ENCODE measurements at regions not wholly inside any gene's neighbourhood (a gene's known extent, or its start where the extent isn't known, plus 50 kb on each side); places are given as distances from the start of the nearest gene placed in this dataset.

GRCh38 chrX:39716401-39716800 lies 381.4 kb downstream of the BCOR start:
- no peak overlapping the region for H3K27ac ChIP-seq (ENCODE audit: low read length)
- H3K27me3 ChIP-seq (ENCODE audit: control insufficient read depth, insufficient read depth, low read length) = peaks cover 46% of the 10 kb centered on the region
- DNase-seq = no peak
- no peak overlapping the region for H3K4me3 ChIP-seq (ENCODE audit: low read length)
- no peaks in the 10 kb centered on the region for H3K9me3 ChIP-seq (replicated peaks; ENCODE audit: control insufficient read depth, low read depth, low read length)
- 58% methylated on average over 7 of the region's 8 CpGs for WGBS (ENCODE audit: insufficient coverage)
- H3K36me3 ChIP-seq (ENCODE audit: control insufficient read depth, insufficient read depth, low read length) = no peaks in the 10 kb centered on the region
- no peaks in the 10 kb centered on the region for H3K4me1 ChIP-seq (ENCODE audit: control insufficient read depth, insufficient read depth, low read length)

DNA sequence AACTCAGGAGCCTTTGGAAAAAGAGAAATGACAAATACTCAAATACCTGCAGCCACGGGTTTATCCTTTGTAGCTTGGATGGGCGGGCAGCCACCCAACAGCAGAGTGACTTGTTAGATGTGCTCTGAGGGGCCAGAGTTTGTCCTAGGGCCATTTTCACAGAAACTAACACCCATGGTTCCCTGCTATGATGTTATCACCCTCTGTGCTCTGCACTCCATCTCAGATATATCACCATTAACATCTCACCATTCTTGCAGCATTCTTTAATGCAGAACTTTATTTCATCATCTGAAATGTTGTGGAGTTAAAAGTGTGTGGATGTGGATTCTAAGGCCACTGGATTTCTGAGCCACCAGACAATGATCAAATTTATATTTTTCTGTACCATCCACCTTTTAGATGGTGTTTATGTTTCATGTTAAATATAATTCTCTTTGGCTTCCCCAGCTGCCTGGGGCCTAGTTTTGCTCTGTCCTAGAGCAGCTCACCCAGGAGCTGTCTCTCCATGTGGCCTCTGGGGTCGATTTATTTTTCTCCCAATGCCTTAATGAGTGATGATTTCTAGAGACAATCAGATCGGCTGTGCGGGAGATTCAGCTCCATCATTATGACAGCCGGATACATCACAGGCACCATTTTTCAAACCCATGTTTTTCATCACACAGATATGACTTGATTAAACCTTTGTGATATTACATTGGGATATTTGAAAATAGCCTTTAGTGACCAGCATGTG lies 380.8 kb downstream of the BCOR start:
- peaks cover 48% of the 10 kb centered on the region for H3K27me3 ChIP-seq (ENCODE audit: control insufficient read depth, insufficient read depth, low read length)
- DNase-seq = no peak
- H3K4me3 ChIP-seq (ENCODE audit: low read length) = no peak overlapping the region
- H3K9me3 ChIP-seq (replicated peaks; ENCODE audit: control insufficient read depth, low read depth, low read length) = no peaks in the 10 kb centered on the region
- WGBS (ENCODE audit: insufficient coverage) = 72% methylated on average over 2 of the region's 6 CpGs
- no peak overlapping the region for H3K27ac ChIP-seq (ENCODE audit: low read length)
- no peaks in the 10 kb centered on the region for H3K36me3 ChIP-seq (ENCODE audit: control insufficient read depth, insufficient read depth, low read length)
- peaks cover 2% of the 10 kb centered on the region for H3K4me1 ChIP-seq (ENCODE audit: control insufficient read depth, insufficient read depth, low read length)

DNA sequence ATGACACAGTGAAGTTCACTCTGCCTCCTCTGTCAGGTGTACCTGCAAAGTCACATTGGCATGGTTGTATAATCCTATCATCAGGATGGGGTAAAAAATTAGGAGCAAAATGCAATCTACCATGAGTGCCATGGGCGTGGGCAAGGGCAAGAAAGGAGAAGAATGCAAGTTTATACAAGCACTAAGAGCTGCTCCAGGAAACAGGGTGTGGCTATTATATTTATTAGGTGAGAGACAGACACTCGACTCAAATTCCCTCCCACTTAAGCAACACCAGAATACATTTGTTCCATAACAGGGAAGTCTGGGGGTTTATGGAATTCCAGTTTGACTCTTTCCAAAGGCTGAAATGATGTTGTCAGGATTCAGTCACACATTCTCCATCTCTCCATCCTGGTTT lies 378.8 kb downstream of the BCOR start:
- Histone ChIP-seq H3K36me3 (ENCODE audit: control insufficient read depth, insufficient read depth, low read length) (no peaks in the 10 kb centered on the region), H3K27ac (ENCODE audit: low read length) (no peak overlapping the region), H3K4me1 (ENCODE audit: control insufficient read depth, insufficient read depth, low read length) (peaks cover 4% of the 10 kb centered on the region), H3K27me3 (ENCODE audit: control insufficient read depth, insufficient read depth, low read length) (peaks cover 47% of the 10 kb centered on the region), H3K9me3 (replicated peaks; ENCODE audit: control insufficient read depth, low read depth, low read length) (no peaks in the 10 kb centered on the region), H3K4me3 (ENCODE audit: low read length) (no peak overlapping the region)
- WGBS (ENCODE audit: insufficient coverage) = no CpG with 5 or more reads among the region's 2 CpGs
- DNase-seq = no peak

DNA sequence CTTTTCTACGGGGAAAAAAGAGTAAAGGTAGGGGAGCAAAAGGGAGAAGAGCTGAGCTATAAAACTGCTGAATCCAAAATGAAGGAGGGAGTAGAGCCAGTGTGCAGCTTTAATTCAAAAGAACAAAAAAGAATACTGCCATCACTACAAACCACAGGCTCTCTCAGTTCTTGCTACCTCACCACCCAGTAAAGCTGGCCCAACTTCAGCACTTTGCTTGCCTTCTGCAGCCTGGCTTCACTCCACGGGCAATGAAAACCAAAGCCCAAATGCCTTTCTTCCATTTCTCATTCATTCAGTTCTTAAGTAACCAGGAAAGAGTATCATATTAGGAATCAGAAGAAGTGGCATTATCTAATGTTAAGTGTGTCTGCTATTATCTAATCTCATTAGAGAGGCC lies 376.8 kb downstream of the BCOR start:
- DNase-seq = no peak
- H3K27ac ChIP-seq (ENCODE audit: low read length) = no peak overlapping the region
- WGBS (ENCODE audit: insufficient coverage) = no CpG with 5 or more reads among the region's 2 CpGs
- H3K36me3 ChIP-seq (ENCODE audit: control insufficient read depth, insufficient read depth, low read length) = no peaks in the 10 kb centered on the region
- peaks cover 43% of the 10 kb centered on the region for H3K27me3 ChIP-seq (ENCODE audit: control insufficient read depth, insufficient read depth, low read length)
- no peaks in the 10 kb centered on the region for H3K9me3 ChIP-seq (replicated peaks; ENCODE audit: control insufficient read depth, low read depth, low read length)
- peaks cover 5% of the 10 kb centered on the region for H3K4me1 ChIP-seq (ENCODE audit: control insufficient read depth, insufficient read depth, low read length)
- no peak overlapping the region for H3K4me3 ChIP-seq (ENCODE audit: low read length)

DNA sequence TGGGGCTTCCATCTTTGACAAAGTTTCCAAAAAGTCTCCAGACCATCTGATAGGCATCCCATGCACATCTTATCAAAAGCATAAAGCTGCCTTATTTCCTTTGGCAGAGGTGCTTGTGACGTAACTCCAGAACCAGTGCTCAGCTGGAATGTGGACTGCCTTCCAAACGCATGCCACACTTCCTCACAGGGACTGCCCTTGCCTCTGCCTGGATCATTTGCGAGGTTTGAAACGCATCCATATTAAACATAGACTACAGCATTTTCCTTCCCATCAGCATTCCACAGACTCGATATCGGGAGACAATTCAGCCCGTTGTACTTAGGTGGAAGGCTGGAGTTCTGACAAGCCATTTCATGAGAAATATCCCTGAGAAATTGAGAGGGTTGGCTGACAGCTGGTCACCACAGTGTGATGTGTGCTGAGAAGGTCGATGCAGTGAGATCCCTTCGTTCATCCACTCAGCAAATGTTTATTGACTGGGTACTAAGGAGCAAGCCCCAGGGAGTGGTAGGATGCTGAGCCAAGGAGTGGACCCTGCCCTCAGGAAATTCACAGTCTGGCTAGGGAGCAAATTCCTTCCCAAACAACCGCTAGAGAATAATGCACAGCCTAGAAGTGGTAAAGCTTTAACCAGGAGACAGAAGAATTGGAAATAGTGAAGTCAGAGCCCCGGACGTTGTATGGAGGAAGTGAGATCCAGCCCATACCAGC lies 376.0 kb downstream of the BCOR start:
- no peak overlapping the region for H3K4me3 ChIP-seq (ENCODE audit: low read length)
- WGBS (ENCODE audit: insufficient coverage) = 69% methylated on average over 6 of the region's 12 CpGs
- H3K27me3 ChIP-seq (ENCODE audit: control insufficient read depth, insufficient read depth, low read length) = peaks cover 39% of the 10 kb centered on the region
- DNase-seq = no peak
- no peaks in the 10 kb centered on the region for H3K9me3 ChIP-seq (replicated peaks; ENCODE audit: control insufficient read depth, low read depth, low read length)
- H3K4me1 ChIP-seq (ENCODE audit: control insufficient read depth, insufficient read depth, low read length) = peaks cover 9% of the 10 kb centered on the region
- H3K27ac ChIP-seq (ENCODE audit: low read length) = no peak overlapping the region
- no peaks in the 10 kb centered on the region for H3K36me3 ChIP-seq (ENCODE audit: control insufficient read depth, insufficient read depth, low read length)

DNA sequence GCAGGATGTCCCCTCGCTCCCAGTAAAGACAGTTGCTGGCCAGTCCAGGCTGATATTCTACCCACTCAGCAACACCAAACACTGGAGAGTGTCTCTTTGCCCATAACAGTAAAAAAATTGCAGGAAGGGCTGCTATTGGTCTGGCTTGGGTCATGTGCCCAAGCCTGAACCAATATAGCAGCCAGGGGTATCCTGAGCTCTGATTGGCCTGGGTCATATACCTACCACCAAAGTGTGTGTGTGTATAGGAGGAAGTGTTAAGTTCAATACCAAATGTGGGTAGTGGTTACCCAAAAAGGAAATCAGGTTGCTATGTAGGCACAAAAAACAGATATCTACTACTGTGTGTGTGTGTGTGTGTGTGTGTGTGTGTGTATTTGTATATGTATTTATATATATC lies 373.2 kb downstream of the BCOR start:
- peaks cover 3% of the 10 kb centered on the region for H3K9me3 ChIP-seq (replicated peaks; ENCODE audit: control insufficient read depth, low read depth, low read length)
- H3K4me1 ChIP-seq (ENCODE audit: control insufficient read depth, insufficient read depth, low read length) = peaks cover 24% of the 10 kb centered on the region
- no peak overlapping the region for H3K4me3 ChIP-seq (ENCODE audit: low read length)
- 57% methylated on average over 1 of the region's 1 CpG for WGBS (ENCODE audit: insufficient coverage)
- H3K36me3 ChIP-seq (ENCODE audit: control insufficient read depth, insufficient read depth, low read length) = no peaks in the 10 kb centered on the region
- H3K27ac ChIP-seq (ENCODE audit: low read length) = no peak overlapping the region
- no peak for DNase-seq
- peaks cover 52% of the 10 kb centered on the region for H3K27me3 ChIP-seq (ENCODE audit: control insufficient read depth, insufficient read depth, low read length)

- Histone ChIP-seq H3K4me1 (ENCODE audit: control insufficient read depth, insufficient read depth, low read length) (peaks cover 29% of the 10 kb centered on the region), H3K27ac (ENCODE audit: low read length) (no peak overlapping the region), H3K9me3 (replicated peaks; ENCODE audit: control insufficient read depth, low read depth, low read length) (peaks cover 3% of the 10 kb centered on the region), H3K4me3 (ENCODE audit: low read length) (no peak overlapping the region), H3K36me3 (ENCODE audit: control insufficient read depth, insufficient read depth, low read length) (no peaks in the 10 kb centered on the region), H3K27me3 (ENCODE audit: control insufficient read depth, insufficient read depth, low read length) (peaks cover 53% of the 10 kb centered on the region)
- 84% methylated on average over 4 of the region's 4 CpGs for WGBS (ENCODE audit: insufficient coverage)
- no peak for DNase-seq
Measured at GRCh38 chrX:39725114-39725513, 372.6 kb downstream of the BCOR start.

- Histone ChIP-seq H3K36me3 (ENCODE audit: control insufficient read depth, insufficient read depth, low read length) (no peaks in the 10 kb centered on the region), H3K27me3 (ENCODE audit: control insufficient read depth, insufficient read depth, low read length) (peaks cover 52% of the 10 kb centered on the region), H3K4me1 (ENCODE audit: control insufficient read depth, insufficient read depth, low read length) (peaks cover 38% of the 10 kb centered on the region), H3K27ac (ENCODE audit: low read length) (peak overlapping the region; percentile 47), H3K9me3 (replicated peaks; ENCODE audit: control insufficient read depth, low read depth, low read length) (peaks cover 3% of the 10 kb centered on the region), H3K4me3 (ENCODE audit: low read length) (no peak overlapping the region)
- DNase-seq = peak; percentile 84
- WGBS (ENCODE audit: insufficient coverage) = 34% methylated on average over 3 of the region's 13 CpGs
Measured at GRCh38 chrX:39725928-39726619, 371.7 kb downstream of the BCOR start.

DNA sequence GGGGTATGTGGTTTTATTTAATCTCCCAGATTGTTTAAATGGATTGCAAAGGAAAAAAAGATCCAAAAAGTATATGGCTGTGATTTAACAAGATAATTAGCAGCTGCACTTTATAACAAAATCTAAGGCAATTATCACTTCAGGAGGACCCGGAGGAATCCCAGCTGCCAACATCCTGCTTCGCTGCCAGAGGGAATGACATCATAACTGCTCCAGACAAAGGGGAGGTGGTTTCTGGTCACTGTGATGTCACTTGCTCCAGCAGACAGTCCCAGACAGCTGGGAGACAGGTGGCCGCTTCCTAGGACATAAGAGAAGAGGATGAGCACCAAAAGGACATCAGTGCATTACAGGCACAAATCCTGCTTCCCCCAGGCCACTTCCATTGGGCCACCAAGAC lies 371.0 kb downstream of the BCOR start:
- no peak overlapping the region for H3K4me3 ChIP-seq (ENCODE audit: low read length)
- H3K9me3 ChIP-seq (replicated peaks; ENCODE audit: control insufficient read depth, low read depth, low read length) = peaks cover 3% of the 10 kb centered on the region
- WGBS (ENCODE audit: insufficient coverage) = 33% methylated on average over 1 of the region's 3 CpGs
- peak overlapping the region; percentile 47 for H3K27ac ChIP-seq (ENCODE audit: low read length)
- peaks cover 45% of the 10 kb centered on the region for H3K4me1 ChIP-seq (ENCODE audit: control insufficient read depth, insufficient read depth, low read length)
- peak; percentile 89 for DNase-seq
- H3K27me3 ChIP-seq (ENCODE audit: control insufficient read depth, insufficient read depth, low read length) = peaks cover 52% of the 10 kb centered on the region
- no peaks in the 10 kb centered on the region for H3K36me3 ChIP-seq (ENCODE audit: control insufficient read depth, insufficient read depth, low read length)

GRCh38 chrX:39728025-39728424 lies 369.7 kb downstream of the BCOR start:
- WGBS (ENCODE audit: insufficient coverage) = 21% methylated on average over 3 of the region's 4 CpGs
- Histone ChIP-seq H3K27me3 (ENCODE audit: control insufficient read depth, insufficient read depth, low read length) (peaks cover 51% of the 10 kb centered on the region), H3K36me3 (ENCODE audit: control insufficient read depth, insufficient read depth, low read length) (no peaks in the 10 kb centered on the region), H3K4me3 (ENCODE audit: low read length) (no peak overlapping the region), H3K27ac (ENCODE audit: low read length) (no peak overlapping the region), H3K4me1 (ENCODE audit: control insufficient read depth, insufficient read depth, low read length) (peaks cover 45% of the 10 kb centered on the region), H3K9me3 (replicated peaks; ENCODE audit: control insufficient read depth, low read depth, low read length) (peaks cover 3% of the 10 kb centered on the region)
- peak; percentile 73 for DNase-seq

All from muscle of leg (tissue), 3 donors.